22Rv1 (cell line): ENCODE measurements at regions not wholly inside any gene's neighbourhood (a gene's known extent, or its start where the extent isn't known, plus 50 kb on each side); places are given as distances from the start of the nearest gene placed in this dataset.

Experiments used
- ZFX ChIP-seq: fragments of 450-650 bp; IDR thresholded peaks from 2 replicates; pipeline ENCODE4 v1.6.1; 2017; ENCODE audit warnings: antibody characterized with exemption, borderline replicate concordance
- TF ChIP-seq, protein P1 (sequence below): fragments of 450-650 bp; IDR thresholded peaks from 2 replicates; pipeline ENCODE4 v1.5.1; 2017; ENCODE audit warnings: mild to moderate bottlenecking

GRCh38 chr7:155191901-155192478 is 105.7 kb upstream of the INSIG1 start:
- TF ChIP-seq ZFX: no peak
- TF ChIP-seq, protein P1, sequence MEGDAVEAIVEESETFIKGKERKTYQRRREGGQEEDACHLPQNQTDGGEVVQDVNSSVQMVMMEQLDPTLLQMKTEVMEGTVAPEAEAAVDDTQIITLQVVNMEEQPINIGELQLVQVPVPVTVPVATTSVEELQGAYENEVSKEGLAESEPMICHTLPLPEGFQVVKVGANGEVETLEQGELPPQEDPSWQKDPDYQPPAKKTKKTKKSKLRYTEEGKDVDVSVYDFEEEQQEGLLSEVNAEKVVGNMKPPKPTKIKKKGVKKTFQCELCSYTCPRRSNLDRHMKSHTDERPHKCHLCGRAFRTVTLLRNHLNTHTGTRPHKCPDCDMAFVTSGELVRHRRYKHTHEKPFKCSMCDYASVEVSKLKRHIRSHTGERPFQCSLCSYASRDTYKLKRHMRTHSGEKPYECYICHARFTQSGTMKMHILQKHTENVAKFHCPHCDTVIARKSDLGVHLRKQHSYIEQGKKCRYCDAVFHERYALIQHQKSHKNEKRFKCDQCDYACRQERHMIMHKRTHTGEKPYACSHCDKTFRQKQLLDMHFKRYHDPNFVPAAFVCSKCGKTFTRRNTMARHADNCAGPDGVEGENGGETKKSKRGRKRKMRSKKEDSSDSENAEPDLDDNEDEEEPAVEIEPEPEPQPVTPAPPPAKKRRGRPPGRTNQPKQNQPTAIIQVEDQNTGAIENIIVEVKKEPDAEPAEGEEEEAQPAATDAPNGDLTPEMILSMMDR: no peak
